GM18873 (cell line): ENCODE measurements at regions not wholly inside any gene's neighbourhood (a gene's known extent, or its start where the extent isn't known, plus 50 kb on each side); places are given as distances from the start of the nearest gene placed in this dataset.

Experiments used
- ATAC-seq: cut with Tn5 transposase; IDR thresholded peaks from one replicate; pipeline ENCODE4 v1.9.1; 2021; ENCODE audit warnings: mild to moderate bottlenecking, moderate library complexity, moderate number of reproducible peaks; ENCODE audit not compliant: unreplicated experiment, low FRiP score

DNA sequence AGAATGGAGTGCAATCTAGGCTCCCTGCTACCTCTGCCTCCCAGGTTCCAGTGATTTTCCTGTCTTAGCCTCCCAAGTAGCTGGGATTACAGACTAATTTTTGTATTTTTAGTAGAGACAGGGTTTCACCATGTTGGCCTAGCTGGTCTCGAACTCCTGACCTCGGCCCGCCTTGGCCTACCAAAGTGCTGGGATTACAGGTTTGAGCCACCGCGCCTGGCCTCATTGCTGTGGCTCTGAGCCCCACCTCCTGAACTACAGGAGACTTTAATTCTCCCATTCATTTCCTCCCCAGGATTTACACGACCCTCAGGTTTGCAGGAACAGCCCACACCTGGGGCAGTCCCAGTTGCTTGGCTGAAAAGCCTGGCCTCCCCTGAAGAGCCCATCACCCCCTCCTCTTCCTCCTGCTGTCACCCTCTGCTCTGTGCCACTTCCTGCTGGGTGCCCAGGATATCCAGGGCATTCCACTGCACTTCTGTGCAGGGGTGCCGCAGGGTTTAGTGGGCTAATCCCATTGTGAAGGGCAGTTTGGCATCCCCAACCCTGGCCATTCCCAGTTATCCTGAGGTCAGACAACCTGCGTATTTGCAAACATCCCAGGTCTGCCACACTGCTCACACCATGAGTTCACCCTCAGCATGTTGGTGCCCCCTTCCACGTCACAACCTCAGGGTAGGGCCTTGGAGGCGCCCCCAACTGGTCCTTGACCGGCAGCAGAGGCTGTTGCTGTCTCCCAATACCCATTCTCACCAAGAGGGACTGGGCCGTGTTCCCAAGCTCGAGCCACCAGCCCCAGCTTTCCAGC, 265.0 kb upstream of the IRX4 start:
- ATAC-seq: no peak

DNA sequence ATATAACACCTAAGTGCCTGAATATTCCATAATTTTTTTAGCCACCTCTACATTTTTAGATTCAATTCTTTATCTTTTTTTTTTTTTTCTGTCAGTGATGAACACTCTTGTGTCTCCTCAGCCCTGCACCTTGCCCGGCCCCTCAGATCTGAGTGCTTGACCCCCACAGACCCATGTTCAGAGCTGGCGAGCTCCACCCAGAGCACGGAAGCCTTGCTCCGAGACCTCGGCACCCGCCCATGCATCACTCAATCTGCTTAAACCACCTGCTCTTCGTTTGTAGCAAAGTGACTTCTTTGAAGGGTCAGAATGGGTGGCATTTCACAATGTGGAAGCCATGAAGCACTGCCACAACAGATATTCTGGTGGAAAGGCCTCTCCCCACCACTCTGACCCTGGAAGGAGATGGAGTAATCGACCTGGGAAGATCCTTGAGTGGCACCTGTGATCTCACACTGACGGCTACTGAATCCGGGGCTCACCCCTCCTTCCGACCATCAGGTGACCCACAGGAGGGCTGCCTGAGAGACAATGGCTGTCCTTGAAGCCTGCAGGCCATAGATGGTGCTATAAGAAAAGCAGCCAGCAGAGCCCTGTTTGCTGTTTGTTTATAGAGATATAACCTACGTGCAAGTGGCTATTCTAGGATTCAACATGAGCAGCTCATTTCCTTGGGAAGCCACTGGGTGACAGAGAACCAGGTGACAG, 261.1 kb upstream of the IRX4 start:
- ATAC-seq: no peak

DNA sequence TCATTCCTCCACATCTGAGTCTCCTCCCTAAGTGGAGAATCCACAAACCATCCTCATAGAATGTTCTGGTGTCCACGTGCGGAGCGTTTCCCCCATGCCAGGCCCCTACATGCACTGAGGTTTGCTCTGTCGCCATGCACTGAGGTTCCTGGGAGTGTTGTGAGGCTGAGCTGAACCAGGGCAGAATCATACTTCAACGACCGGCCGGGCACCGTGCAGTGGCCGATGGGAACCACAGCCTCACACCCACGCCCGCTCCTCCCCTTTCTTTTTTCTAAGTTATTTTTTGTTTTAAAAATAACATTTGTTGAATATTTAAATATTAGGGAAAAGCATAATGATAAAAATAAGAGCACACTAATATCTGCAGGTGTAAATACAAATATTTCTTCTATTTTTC, 260.4 kb upstream of the IRX4 start:
- ATAC-seq: no peak

DNA sequence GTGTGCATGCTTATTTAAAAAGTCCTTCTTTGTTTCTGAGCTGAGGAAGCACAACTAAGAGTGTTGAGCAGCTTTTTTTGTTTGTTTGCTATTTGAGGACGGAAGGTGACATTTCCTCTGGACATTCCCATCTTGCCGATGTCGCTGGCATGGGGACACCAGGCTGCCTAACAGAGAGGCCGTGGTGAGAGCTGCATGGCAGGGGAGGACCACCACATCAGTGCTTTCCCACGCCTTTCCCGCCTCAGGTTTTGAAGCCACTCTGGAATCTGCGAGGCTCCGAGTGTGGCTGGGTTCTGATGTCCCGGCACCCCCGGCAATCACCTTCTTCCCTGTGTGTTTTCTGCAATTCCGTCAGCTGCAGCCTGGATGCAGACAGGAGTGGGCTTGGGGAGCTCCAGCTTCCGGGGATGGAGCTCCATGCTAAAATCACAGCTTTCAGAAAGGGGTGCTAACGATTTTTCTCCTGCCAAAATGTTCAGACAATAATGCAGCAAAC, 259.8 kb upstream of the IRX4 start:
- no peak for ATAC-seq

DNA sequence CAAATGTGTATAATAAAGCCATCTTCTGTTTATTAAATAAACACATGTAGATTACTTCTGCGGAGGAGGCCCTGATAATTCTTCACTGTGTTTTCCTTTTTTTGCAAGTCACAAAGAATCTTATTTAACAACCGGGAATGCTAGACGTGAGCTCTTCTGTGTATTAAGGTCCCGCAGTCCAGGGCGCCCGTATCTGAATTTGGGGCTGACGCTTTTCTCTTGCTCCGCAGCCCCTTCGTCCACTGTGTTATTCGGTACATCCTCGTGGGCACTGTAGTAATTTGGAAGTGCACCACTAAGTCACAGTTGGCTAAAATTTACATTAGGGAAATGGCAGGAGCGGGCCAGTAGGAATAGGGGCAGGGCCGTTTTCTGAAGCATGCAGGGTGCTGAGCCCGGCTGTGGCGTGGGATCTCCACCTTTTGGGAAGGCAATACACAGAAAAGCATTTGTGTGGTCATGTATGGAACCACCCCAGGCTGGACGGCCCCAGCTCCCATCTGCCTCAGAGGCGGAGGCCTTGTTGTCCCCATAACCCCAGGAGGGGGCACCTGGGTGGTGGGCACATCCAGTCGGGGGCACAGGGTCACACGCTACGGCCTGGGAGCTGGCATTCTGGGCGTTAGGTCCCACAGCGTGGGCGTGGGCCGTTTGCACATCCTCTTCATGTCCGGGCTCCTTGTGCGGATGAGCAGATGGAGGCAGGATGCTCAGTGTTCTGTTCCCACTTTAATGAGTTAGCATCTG, 258.7 kb upstream of the IRX4 start:
- ATAC-seq: no peak

DNA sequence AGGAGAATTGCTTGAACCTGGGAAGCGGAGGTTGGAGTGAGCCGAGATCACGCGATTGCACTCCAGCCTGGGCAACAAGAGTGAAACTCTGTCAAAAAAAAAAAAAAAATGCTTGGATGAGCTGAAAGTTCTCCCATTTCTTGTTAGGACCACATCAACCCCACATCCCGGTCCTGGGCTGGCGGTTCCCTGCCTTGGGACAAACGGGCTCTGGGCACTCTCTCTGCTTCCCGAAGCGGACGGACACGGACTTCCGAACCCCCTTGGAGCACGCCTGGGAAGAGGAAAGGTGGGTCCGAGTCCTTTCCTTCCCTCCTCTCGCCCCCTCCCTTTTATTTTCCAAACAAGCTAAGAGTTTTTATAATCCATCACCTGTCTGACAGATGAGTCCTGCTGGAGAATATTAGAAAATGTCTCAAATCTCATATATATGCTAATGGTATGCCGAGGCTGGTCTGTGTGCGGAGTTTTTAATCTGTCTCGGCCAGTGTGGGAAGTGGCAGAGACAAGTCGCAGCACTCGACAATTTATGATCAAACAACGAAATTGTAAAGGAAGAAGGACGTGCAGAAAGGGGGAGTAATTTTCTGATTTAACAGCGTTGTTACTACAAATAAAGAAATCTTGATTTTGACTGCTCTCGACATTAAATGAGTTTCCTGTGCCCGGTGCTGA, 257.9 kb upstream of the IRX4 start:
- no peak for ATAC-seq

DNA sequence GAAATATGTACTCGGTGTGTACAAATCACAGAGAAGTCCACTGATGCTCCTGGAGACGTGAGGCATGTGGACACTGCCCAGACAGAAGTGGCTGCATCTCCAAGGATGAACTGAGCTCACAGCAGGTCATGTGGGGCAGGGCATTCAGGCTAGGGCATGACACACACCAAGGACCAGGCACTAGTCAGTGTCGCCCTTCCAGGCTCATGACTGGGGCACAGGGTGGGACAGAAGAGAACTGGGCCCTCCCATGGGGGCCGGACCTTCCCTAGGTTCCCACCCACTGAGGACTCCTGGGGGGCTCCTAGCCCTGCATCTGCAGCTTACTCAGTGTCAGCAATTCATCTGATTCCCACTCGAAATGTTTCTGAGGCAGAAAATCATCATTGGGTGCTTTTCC, 256.8 kb upstream of the IRX4 start:
- no peak for ATAC-seq

DNA sequence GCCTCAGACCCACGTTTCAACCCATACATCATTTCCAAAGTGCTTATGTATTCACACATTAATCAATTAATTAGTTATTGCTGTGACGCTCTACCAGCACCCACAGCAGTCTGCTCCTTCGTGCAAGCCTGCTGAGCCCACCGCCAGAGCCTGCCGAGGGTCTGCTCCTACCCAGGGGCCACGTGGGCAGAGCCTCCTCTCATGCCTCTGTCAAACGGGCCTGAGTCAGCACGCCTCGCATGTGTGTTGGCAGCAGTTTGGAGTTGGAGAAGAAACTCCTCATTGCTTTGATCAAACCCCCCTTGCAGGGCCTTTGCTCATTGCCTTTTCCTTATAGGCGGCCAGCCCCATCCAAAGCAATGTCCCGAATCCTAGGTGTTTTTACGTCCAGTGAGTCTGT, 256.2 kb upstream of the IRX4 start:
- ATAC-seq: no peak

DNA sequence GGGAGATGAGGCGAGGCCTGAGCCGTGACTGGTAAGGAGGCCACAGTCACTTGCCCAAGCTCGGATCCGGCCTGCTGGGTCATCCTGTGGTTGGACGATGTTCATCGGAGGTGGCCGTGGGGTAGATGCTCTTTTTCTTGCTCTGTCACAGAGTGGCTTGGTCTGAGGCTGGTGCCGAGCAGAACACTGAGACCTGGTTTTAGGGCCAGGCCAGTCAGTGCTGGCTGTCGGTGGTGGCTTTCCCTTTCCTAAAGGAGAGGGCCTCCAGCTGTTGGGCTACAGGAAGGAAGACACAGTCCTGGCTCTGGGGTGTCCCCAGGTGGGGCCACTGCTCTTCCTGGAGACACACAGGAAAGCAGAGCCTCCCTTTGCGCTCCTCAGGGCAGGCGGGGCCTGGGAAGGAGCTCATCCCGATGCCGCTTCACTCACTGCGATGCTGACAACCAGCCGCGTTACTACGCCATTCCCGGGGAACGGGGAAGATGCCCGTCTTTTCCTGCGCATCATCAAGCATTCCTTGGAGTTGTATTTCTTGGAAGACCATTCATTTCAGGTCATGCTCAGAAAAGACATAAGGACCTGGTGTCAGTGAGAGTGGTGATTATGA, 254.8 kb upstream of the IRX4 start:
- ATAC-seq: no peak

DNA sequence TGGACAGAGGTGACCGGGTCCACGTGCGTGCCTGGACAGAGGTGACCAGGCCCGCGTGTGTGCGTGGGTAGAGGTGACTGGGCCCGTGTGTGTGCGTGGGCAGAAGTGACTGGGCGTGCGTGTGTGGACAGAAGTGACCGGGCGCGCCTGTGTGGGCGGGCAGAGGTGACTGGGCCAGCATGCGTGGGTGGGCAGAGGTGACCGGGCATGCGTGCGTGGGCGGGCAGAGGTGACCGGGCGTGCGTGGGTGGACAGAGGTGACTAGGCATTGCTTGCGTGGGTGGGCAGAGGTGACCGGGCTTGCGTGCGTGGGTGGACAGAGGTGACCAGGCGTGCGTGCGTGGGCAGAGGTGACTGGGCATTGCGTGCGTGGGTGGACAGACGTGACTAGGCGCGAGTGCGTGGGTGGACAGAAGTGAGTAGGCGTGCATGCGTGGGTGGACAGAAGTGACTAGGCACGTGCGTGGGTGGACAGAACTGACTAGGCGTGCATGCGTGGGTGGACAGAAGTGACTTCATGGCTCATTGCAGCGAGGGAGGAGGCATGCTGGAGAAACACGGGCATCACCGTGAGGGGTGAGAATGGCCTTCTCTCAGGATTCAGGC, 254.1 kb upstream of the IRX4 start:
- no peak for ATAC-seq

DNA sequence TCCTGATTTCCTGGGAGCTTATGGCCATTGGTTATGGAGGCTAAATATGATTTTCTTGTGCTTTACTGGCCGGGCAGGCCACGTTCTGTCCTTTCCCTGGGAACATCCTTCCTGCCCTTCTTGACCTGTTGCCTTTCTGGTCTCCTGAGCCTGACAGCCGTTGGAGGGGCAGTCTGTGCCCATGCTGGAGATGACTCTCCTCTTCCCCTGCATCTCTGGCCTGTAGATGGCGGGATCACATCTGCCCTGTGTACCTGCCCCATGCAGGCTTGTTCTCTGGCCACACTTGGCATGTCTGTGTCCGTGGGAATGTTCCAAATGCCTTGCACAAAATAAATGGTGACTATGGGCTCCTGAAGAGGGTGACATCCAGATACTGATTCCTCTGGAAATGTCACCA, 253.1 kb upstream of the IRX4 start:
- ATAC-seq: no peak

DNA sequence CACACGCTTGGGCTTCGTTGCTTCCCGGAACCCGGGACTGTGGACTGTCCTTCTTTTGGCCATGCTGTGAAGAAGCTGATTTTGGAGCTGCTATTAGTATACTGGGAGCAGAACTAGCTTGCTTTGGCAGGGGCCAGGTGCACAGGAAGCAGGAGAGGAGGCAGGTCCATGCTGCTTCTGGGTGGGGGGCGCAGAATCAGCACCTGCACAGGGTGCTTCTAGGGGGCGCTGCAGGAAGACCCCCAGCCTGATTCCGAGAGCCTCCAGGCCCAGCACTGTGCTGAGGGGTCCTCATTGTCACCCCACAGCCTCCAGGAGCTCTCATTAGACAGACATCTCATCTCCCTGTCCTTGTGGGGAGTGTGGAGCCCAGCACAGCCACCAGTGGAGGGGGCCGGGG, 252.6 kb upstream of the IRX4 start:
- no peak for ATAC-seq

DNA sequence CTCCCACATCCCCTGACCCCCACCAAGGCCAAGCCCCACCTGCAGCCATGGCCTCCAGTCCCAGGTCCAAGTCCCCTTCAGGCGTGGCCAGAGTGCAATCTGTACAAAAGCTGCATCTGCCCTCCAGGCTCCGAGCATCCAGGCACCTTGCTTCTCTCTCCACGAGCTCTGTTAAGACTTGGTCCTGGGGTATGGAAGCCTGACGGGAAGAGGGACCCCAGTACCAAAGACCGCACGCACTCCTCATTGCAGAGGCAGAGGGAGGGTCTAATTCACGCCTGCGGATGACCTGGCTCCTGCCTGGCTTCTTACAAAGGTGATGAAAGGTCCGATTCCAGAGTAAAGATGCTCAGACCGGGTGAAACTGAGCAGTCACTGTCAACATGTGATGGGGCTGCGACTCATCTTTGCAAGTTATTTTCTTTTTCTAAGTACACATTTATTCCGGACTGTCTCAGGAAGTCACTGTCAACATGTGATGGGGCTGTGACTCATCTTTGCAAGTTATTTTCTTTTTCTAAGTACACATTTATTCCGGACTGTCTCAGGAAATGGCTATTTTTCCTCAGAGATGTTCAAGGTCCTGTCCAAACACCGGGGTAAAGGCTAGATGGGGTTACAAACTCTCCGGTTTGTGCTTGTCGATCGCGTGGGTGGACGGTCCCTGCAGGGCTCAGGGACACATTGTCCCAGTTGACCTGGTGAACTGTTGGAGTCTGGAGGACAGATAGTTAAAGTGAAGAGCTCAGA, 252.0 kb upstream of the IRX4 start:
- ATAC-seq: no peak

DNA sequence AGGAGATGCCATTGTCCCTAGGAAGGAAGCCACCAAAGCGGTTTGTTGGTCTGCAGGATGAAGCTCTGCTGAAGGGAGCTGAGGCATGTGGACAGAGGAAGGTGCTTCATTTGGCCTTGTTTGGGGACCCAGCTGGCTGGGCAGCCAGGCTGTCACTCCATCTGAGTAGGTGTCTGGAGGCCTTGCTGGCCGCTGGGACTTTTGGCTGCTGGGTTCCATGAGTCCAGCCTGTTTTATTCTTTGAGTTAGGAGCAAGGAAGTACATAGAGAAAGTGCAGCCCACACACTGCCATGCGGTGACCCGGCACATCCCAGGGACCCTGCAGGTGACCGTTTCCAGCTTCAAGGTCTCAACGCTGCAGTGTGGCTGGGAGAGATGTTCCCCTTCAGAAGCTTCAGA, 251.2 kb upstream of the IRX4 start:
- ATAC-seq: no peak

DNA sequence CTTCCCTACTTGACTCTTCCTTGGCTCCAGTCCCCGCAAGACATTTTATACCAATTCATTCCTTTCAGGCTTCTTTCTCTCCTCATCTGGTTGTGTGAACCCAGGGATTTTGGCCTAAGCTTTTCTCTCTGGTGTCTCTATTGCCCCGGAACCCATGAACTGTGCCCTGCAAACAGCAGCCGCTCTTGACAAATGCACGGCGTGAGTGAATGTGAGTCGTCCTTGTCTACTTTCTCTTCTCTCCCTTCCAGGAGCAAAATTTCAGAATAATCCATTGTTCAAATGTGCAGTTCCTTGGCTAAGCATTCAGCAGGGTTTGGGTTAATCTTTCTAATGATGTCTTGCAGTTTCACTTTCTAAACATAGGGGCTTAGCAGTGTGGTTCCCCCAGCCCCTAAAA, 250.4 kb upstream of the IRX4 start:
- ATAC-seq: no peak

DNA sequence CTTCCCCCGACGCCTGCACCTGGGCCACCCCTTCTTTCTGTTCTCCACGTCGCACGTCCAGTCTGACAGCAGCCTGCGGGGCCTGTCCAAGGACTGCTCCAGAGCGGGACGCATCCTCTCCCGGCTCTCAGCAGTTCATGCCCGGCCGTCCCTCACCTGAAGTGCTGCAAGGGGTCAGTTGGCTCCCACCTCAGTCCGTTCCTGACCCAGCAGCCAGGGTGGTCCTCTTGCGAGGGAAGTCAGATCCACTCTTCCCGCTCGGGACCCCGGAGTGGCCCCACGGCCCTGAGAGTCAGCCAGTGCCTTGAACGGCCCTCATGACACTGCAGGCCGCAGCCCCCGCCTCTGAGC, 249.7 kb upstream of the IRX4 start:
- ATAC-seq: no peak

DNA sequence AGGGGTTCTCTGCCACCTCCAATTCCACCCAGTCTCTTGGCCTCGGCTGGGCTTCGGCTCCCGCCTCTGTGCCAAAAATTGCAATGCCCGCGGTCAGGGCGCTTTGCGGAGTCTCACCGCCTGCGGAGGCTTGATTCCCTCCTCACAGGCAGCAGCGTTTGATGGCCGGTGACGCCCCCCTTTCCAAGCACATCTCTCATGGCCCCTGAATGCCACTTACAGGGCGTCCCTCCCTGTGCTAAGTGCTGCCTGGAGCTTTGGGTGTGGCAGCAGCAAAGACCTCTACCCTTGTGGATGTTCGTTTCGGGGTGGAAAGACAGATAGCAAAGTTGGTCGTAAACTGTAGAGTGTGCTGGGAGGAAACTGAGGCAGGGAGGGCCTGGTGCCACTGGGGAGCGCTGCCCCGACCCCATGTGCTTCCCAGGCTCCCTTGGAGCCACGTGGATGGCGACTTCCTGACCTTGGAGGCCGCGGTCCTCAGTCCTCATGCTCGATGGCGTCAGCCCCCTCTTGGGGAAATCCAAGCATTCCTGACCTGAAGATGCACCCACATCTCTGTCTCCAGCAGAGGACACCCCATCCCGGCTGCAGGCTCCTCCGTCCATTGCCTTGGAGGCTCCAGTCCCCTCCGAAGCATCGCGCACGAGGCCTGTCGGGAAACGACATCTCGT, 249.2 kb upstream of the IRX4 start:
- no peak for ATAC-seq

DNA sequence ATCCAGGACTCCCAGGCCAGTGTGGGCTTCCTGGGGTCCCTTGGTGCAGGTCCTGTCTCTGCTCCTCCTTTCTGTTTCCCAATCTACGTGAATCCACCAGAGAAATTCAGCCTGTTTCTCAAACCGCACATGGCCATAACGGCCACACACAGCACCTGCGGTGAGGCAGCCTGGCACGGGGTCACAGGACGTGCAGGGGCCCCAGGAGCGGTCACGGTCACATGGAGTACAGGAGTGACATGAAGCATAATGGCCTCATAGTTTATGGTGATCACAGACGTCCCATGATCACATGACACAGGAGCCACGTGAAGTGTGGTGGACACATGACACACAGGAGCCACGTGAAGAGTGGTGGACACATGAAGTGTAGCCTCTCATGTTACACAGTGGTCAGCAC, 248.5 kb upstream of the IRX4 start:
- no peak for ATAC-seq

DNA sequence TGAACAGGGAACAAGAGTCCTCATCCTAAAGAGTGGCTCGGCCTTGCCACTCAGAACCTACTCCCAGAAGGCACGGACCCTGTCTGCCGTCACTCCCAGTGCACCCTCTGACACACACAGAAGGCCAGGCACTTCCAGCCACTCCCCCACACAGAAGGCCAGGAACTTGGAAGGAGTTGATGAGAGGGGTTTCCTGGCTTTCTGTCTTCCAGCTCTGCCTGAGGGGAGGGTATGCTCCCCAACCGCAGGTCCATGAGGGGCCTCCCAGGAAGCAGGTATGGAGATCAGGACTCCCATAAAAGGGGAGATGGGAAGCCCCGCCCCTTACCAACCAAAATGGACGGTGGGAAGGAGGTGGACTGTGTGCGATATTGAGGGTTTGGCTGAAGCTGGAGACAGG, 247.6 kb upstream of the IRX4 start:
- ATAC-seq: no peak
